Renal cortex interstitium (tissue), 11 donors: ENCODE measurements at regions not wholly inside any gene's neighbourhood (a gene's known extent, or its start where the extent isn't known, plus 50 kb on each side); places are given as distances from the start of the nearest gene placed in this dataset.
A peak's percentile ranks its signal among the peaks of the same experiment; 100 is the strongest.
"Not testable (repeated sequence)": the region's sequence is repeated elsewhere in the genome, so short reads cannot be mapped to it uniquely, and the experiment has no call there.

Experiments
- DNase-seq, 11 donors: peaks; one replicate each; pipeline ENCODE4 v3.0.0-alpha.2; 2013; ENCODE audit warnings: low read depth in 9 of 11, low spot score in 4 of 11; ENCODE audit errors: extremely low read depth in 1 of 11

DNA sequence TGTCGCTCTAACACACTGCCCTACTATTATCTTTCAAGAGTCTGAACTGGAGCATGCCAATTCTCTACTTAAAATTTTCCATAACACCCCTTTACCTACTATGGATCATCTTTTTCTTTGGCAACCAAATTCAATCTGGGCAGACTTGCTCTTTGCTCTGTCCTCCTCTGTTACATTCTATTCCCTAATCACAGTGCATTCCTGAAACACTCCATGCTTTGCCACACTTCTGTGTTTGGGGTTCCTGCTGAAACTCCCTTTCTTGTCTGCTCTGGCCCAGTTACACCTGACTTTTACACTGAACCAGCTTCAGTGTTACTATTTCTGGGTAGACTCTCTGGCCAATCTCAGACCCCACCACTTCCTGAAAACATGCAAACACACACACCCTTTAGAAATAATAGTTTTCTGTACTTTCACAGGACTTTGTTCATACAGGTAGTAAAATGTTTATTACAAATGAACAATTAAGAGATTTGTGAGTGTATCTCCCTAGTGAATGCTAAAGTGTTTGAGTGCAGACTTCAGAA is 119.9 kb upstream of the DCC start:
- no peak for DNase-seq

DNA sequence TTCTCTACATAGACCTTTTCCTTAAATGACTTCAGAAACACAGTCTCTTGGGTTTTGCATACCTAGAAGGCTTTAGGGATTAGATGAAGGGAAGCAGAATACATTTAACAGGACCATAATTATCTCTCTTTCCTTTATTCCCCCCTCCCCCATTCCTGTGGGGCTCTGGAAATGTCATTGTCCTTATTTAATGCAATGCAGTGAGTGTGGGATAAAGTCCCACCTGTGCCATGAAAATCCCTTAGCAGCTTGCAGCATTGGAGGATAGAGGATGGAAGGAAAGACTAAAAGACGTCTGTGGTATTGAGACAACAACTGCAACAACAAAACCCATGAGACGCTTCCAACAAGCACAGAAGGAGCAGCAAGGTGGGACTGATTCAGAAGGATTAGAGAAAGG is 117.8 kb upstream of the DCC start:
- DNase-seq, result no peak

DNA sequence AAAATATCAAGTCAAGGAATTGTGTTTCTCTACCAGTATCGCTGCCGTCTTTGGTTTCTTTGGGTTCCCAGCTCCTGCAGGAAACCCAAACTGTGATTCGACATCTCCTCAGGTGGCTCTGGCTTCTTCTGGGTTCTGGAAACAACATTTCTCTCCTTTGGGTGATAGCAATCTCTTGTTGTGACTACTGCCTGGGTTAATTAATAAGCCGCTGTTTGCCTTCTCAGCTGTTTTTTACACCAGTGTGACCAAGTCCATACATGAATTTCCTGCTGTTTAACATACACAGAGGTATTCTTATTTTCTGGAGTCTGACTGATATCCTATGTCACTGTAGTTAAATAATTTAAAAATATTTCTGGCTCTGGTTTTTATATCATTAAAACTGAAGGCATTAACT is 112.5 kb upstream of the DCC start:
- DNase-seq, result peak in 1 of 11 donors; percentile 9

DNA sequence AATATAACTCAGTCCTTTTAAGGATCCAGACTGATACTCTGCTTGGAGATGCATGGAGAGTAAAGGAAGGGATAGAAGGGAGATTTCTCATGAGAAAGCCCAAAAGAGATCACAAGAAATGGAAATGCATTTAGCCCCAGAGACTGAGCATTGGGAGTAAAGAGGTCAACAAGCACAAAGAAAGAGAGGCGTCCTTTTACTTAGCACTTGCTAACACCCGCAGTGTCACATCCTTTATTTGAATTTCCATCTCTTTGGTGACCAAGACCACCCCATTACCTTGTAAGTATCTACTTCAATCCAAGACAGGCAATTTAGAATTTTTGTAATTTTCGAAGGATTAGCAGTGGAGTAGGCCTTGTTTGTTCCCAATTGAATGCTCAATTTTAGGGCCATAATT is 111.8 kb upstream of the DCC start:
- no peak for DNase-seq

DNA sequence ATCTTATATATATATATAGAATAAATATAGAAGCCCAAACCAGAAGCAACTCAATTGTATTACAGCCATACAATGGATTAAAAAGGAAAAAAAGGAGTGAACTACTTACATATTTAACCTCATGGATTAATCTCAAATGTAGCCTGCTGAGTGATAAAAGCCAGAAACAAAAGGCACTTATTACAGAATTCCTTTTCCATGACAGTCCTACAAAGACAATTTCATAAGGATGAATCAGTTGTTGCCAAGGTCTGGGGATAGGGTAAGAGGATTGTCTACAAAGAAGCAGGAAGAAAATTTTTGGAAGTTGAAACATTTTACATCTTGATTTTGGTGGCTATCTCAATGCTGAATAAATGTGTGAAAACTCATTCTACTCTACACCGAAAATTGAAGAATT is 103.9 kb upstream of the DCC start:
- no peak for DNase-seq

DNA sequence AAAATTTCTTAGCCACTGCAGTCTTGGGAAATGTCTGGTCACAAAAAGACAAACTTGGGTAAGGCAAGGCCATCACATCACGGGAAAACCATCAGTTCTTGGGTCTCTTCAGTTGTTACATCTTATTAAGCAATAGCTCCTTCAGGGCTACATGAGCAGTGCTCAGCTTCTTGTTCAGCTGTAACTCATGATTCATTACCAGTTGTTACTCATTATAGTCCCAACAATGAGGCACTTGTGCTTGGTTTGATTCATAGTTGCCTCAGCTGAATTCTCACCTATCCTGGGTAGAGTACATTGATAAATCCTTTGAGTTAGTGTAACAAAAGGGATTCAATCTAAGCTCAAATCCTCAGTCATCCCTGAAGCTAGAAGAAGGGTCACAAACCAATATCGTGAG is 102.4 kb upstream of the DCC start:
- no peak for DNase-seq

DNA sequence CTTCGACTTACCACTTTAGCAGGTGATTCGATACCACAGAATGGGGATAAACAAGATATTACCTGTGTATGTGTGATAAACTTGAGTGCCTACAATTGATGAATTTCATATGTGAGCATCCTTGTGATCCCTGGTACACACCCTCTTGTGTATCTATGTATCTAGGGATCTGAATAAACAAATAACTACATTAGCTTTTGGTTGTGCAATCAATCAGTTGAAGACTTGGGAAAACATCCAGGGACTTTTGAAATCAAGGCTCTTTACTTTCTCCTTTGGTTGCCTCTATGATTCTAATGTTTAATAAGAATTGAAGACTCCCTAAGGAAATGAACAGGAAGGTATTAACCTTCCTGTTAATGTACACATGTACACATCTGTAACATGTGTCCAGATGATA is 97.3 kb upstream of the DCC start:
- no peak for DNase-seq

DNA sequence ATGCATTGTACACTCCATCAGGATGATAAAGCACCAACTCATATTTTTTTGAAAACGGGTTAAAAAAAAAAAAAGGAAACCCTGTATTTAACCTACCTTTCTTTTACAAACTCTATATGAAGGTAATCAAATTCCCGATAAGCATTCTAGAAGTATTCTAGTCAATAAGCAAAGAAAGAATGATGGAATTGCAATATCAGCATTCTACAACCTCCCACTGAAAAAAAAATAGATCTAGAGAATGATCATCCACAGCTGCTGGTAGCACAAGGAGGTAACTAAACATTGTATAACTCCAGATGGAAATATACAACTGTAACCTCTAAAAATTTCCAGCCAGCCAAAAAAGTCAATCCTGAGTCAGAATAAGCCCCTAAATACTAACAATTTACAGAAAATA is 95.3 kb upstream of the DCC start:
- DNase-seq, result no peak

DNA sequence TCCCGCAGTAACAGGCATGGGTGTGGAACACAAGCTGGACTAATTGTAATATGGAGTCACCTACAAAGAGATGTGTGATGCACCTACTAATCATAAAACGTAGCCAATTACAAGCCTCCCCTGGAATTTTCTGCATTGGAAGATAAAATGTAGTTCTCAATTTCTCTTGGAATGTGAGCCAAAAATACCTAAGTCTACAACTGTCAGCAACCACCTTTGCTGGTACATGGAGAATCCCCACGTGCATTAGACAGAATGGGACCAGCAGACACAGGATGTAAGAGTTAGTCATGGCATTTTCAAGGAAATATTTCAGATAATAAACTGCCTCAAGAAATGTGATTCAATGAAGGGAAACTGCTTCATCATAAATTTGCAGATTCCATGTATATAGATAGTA is 85.6 kb upstream of the DCC start:
- DNase-seq, result no peak

DNA sequence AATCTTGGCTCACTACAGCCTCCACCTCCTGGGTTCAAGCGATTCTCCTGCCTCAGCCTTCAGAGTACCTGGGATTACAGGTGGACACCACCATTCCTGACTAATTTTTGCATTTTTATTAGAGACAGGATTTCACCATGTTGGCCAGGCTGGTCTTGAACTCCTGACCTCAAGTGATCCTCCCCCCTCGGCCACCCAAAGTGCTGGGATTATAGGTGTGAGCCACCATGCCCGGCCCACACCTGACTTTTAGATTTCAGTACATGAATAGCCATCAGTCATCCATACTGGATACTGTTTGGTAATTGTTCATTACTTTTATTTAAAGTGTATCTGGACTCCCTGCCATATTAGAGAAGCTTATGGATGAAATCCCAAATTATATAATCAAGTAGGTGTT is 82.6 kb upstream of the DCC start:
- not testable (repeated sequence) for DNase-seq

DNA sequence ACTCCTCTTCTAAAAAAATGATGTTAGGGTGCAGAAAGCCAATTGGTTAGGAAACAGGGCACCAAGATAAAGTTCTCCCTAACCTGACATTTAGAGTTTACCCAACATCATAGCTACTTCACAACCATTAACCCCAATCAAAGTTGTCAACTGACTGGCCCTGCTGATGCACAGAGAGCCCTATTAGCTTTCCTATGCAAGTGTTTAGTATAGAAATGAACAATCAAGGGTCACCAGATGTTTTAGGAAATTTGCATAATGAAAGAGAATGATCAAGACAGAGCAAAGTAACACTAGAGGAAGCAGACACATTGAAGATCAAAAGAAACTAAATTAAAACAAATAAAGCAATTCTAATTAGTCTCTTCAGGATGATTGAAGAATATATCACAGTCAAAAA is 64.2 kb upstream of the DCC start:
- no peak for DNase-seq

DNA sequence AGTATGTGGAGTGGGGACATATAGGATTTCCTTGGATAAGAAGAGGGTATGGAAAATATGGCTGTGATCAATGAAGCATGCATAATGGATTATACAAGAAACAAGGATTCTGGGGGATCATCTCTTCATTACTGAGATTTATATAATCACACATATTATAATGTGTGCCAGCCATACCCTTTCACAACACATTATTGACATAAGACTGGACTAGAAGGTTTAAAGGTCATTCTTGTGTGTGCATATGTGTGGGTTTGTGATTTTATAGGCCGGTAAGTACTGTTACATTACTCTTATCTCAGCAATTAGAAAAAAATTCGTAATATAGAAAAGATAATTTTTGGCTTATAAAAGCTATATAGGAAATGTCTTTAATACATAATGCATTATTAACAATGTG is 62.2 kb upstream of the DCC start:
- DNase-seq, result no peak

DNA sequence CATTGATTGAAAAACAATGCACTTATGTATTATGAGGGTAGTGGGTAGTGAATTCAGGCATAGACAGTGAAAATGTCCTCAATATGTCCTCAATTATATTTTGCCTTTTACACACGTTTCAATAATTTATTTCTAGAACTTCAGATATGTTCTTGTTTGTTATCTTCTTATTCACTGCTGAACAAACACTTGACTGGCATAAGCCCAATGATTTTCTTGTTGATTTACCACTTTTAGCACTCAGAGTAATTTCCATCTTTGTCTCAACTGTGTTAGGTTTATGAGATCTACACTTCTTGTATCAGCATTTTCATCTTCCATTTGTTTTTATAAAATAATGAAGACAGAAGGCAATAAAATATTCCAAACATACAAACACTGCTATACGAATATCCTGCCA is 61.8 kb upstream of the DCC start:
- DNase-seq, result no peak

DNA sequence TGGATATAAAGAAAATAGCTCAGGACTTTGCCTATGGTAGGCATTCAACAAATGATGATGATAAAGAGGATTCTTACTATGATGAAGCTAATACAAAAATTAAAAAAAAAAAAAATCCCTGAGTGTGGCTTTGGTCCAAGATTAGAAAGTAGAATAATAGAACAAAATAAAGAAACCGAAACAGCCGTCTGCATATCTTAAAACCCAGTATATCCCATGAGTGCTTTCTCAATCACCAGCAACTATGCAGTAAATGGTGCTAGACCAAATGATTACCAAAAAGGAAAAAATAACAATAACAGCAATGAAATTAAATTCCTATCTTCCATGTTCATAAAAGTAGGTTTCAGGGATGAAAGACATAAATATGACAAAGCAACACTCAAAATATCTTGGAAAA is 59.3 kb upstream of the DCC start:
- no peak for DNase-seq

DNA sequence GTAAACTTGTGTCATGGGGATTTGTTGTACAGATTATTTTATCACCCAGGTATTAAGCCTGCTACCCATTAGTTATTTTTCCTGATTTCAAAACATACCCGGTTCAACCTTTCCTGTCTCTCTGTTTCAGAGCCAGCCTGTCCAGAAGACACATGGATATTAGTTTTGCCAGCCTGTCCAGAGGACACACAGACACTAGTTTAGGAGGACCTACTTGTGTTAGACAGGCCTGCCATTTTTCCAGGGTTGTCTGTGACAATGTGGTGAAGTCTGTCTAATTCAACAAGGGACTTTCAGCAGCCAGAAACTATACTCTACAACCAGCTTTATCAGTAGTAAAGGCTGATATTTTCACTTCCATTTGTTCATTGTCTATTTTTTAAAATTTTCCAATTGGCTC is 56.1 kb upstream of the DCC start:
- DNase-seq, result no peak

DNA sequence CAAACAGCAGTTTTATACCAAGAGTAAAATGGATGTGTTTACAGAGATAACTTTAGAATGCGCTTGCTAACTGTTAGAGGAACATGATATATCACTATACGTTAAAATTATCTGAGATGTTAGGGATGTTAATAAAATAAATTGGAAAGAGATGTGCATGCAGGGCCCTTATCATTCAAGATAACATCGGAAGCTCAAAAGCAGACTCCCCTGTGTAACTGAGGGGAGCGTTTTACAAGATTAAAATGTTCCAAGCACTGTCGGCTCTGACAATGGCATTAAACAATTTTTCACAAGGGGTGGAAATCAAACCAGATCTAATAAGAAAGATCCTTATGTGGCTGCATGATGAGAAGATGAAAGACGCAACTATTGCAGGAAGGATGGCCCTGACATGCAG is 53.3 kb upstream of the DCC start:
- no peak for DNase-seq

DNA sequence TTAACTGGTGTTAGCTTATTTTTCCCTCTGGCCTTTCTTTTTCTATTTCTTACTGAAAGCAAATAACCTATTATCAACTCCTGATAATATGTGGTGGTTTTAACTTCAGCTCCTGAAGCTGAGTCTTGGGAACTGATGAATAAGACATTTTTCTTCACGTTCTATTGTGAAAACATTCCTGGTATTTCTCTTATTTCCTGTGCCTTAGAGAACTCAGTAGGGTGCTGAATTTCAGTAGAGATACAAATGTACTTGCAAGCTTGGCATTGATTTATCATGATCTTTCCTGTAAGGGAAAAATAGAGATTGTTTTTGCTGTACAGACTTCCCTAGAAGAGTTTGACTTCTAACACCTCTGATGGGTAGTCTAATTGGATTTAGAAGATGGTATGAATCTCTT is 52.8 kb upstream of the DCC start:
- no peak for DNase-seq

DNA sequence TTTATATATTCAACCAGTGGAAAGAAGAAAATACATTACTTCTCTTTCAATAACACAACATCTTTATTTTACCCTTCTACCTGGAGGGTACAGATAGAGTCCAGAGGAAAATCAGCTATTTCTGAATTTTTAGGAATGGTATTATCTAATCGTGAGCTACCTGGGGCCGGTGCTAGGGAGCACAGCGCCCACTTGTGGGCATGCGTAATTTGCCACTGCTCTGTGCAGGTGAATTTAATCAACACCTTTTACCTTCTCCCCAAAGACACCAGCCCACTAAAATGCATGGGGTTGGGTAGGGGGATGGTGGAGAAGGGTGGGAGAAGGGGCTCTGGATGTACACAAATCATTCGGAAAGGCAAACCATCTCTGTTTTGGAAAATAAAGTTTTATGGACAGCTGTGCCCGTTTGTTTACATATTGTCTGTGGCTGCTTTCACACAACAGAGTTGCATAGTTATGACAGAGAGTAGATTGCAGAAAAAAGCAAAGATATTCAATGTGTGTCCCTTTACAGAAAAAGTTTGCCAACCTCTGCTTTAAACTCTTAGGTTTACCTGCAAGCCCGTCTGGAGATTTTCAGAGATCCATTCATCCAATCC is 51.5 kb upstream of the DCC start:
- peak in 2 of 11 donors; percentile 2 to 4 for DNase-seq

DNA sequence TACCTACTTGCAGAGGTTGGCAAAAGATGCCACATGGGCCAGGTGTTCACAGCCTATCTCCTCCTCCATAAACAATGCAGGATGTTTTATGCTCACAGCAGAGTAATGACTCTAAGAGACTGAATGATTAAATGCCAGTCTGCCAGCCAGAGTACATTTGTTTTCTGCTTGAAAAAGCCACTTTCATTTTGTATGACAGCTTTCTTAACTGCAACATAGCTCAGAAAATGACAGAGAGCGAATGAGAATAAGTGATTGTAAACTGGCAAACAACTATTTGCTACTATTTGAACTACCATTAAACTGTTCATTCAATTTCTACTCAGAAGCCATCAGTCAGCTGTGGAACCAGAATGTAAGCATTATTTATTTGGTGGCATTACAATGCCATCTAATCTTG is 50.6 kb upstream of the DCC start:
- DNase-seq, result no peak
